ENCODE measurements at regions not wholly inside any gene's neighbourhood (a gene's known extent, or its start where the extent isn't known, plus 50 kb on each side); places are given as distances from the start of the nearest gene placed in this dataset.

GRCh38 chr5:112014783-112015395 lies 257.9 kb upstream of the NREP start:
- Histone ChIP-seq H3K9me3 (no peaks in the 10 kb centered on the region), H3K27ac (no peak overlapping the region), H3K36me3 (ENCODE audit: low read depth, missing control alignments) (no peaks in the 10 kb centered on the region), H3K4me1 (no peaks in the 10 kb centered on the region), H3K4me3 (no peak overlapping the region), H3K27me3 (no peaks in the 10 kb centered on the region)
- TF ChIP-seq CTCF (IDR thresholded peaks at IDR 0.05) = no peak
- TF ChIP-seq POLR2A (IDR thresholded peaks at IDR 0.05) = no peak
- intact Hi-C loops (cut with DNase I; ENCODE audit: low total_unique reads) = no loop called here
- no peak for DNase-seq

DNA sequence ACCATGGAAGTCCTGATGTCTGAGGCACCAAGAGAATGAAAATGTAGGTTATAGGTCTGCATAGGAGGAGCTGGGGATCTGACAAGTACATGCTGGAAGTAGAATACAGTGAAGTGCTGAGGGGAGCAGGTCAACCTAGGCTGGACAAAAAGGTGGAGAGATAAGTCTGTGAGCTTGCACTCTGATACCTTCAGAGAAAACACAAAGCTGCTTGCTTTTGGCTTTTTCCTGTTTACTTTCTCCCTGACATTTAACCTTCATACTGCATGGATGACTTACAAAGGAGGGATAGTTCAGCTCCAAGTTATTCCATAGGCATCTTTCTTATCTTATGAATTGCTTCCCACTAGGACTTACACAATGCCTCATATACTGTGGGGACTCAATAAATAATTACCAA lies 256.7 kb upstream of the NREP start:
- Histone ChIP-seq H3K4me1 (no peaks in the 10 kb centered on the region), H3K27me3 (no peaks in the 10 kb centered on the region), H3K36me3 (ENCODE audit: low read depth, missing control alignments) (no peaks in the 10 kb centered on the region), H3K9me3 (no peaks in the 10 kb centered on the region), H3K4me3 (no peak overlapping the region), H3K27ac (no peak overlapping the region)
- TF ChIP-seq CTCF (IDR thresholded peaks at IDR 0.05) (no peak), POLR2A (IDR thresholded peaks at IDR 0.05) (no peak)
- intact Hi-C loops (cut with DNase I; ENCODE audit: low total_unique reads) = no loop called here
- DNase-seq = no peak

DNA sequence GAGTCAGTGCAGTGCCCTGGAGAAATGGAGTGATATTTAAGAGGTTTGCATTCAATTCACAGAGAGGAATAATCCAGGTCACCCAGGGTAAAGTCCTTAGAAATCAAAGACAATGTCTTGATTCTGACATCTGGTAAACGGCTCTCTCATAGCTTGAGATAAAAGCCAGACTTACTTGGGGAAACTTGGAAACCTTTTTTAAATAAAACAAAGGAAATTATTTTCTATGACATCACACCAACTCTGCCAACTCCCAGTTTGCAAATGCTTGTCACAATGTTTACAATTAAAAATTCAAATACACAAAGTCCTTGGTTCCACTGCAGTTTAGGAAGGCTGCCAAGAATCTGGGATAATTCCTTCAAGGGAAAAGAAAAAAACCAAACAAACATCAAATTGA lies 255.1 kb upstream of the NREP start:
- TF ChIP-seq CTCF (IDR thresholded peaks at IDR 0.05) (no peak), POLR2A (IDR thresholded peaks at IDR 0.05) (no peak)
- intact Hi-C loops (cut with DNase I; ENCODE audit: low total_unique reads) = no loop called here
- Histone ChIP-seq H3K4me1 (no peaks in the 10 kb centered on the region), H3K27me3 (no peaks in the 10 kb centered on the region), H3K9me3 (no peaks in the 10 kb centered on the region), H3K27ac (no peak overlapping the region), H3K4me3 (no peak overlapping the region), H3K36me3 (ENCODE audit: low read depth, missing control alignments) (no peaks in the 10 kb centered on the region)
- DNase-seq = no peak
- WGBS, 2 donors = 42 to 45% methylated on average over 1 of the region's 1 CpG

DNA sequence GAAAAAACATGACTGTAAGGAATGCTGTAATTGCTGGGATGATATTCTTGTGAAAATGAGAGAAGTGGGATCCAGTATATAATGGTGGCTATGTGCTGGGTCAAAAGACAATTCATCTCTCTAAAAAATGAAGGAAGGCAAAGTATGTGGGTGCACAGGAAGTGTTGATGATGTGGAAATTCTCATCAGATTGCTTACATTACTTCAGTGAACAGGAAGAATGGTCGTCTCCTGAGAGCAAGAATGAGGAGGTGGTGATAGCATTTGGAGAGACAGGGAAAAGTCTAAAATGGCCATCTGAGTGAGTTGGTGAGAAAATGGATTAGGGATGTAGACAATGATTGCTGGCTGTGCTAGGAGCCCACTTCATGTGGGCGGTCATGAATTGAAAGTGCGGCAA lies 253.5 kb upstream of the NREP start:
- WGBS, 2 donors = 93 to 95% methylated on average over 3 of the region's 3 CpGs
- TF ChIP-seq POLR2A (IDR thresholded peaks at IDR 0.05) (no peak), CTCF (IDR thresholded peaks at IDR 0.05) (no peak)

DNA sequence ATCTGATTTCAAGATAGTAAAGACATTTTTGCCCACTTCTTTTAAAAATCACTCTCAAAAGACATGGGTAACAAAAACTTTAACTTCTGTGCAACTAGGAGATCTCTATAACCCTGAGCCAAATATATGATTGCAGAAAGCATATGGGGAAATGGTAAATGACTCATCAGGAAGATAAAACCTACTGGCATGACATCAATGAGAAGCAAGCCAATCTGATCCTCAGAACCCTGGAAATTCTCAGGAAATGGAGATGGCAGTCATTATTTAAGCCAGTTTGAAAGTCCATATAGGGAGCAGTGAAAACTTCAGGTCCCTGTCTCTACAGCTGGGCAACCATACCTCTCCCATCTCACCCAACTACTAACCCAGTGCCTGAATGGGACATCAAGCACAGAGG lies 249.7 kb upstream of the NREP start:
- TF ChIP-seq POLR2A (IDR thresholded peaks at IDR 0.05) (no peak), CTCF (IDR thresholded peaks at IDR 0.05) (no peak)
- Histone ChIP-seq H3K27ac (no peak overlapping the region), H3K27me3 (no peaks in the 10 kb centered on the region), H3K4me1 (no peaks in the 10 kb centered on the region), H3K4me3 (no peak overlapping the region), H3K9me3 (no peaks in the 10 kb centered on the region), H3K36me3 (ENCODE audit: low read depth, missing control alignments) (no peaks in the 10 kb centered on the region)
- intact Hi-C loops (cut with DNase I; ENCODE audit: low total_unique reads) = no loop called here
- DNase-seq = no peak

More for the DNA sequence above, 253.5 kb upstream of the NREP start:
- Histone ChIP-seq H3K27me3 (no peaks in the 10 kb centered on the region), H3K36me3 (ENCODE audit: low read depth, missing control alignments) (no peaks in the 10 kb centered on the region), H3K27ac (no peak overlapping the region), H3K4me3 (no peak overlapping the region), H3K4me1 (no peaks in the 10 kb centered on the region), H3K9me3 (no peaks in the 10 kb centered on the region)
- intact Hi-C loops (cut with DNase I; ENCODE audit: low total_unique reads) = no loop called here
- no peak for DNase-seq
